Colonic mucosa (tissue), 4 donors: ENCODE measurements at regions not wholly inside any gene's neighbourhood (a gene's known extent, or its start where the extent isn't known, plus 50 kb on each side); places are given as distances from the start of the nearest gene placed in this dataset.

Source experiments
- DNase-seq: peaks from one replicate; pipeline ENCODE4 v3.0.0-alpha.2; 2020
- H3K27ac ChIP-seq: fragments of 200-600 bp; one replicate; pipeline ENCODE4 v1.8.0; 2021
- H3K27me3 ChIP-seq: fragments of 200-600 bp; one replicate; pipeline ENCODE4 v1.8.0; 2021
- H3K36me3 ChIP-seq: fragments of 200-600 bp; one replicate; pipeline ENCODE4 v1.8.0; 2021
- H3K4me1 ChIP-seq: fragments of 200-600 bp; one replicate; pipeline ENCODE4 v1.8.0; 2021; ENCODE audit warnings: mild to moderate bottlenecking
- H3K4me3 ChIP-seq: fragments of 200-600 bp; one replicate; pipeline ENCODE4 v1.8.0; 2021
- H3K9ac ChIP-seq, 2 donors: one replicate each; pipeline ENCODE4 v1.7.0; 2013; ENCODE audit warnings: control low read depth in 2 of 2, low read depth in 2 of 2, low read length in 2 of 2
- H3K9me3 ChIP-seq: fragments of 200-600 bp; one replicate; pipeline ENCODE4 v1.8.0; 2021
- intact Hi-C: fragments of 100-400 bp; cut with DNase I; formaldehyde crosslinking; loops from one replicate; pipeline ENCODE4 v1.14.1; 2022
- TF ChIP-seq, protein P1 (sequence below): fragments of 200-600 bp; IDR thresholded peaks from one replicate; pipeline ENCODE4 v1.8.0; 2022; ENCODE audit warnings: antibody characterized with exemption, mild to moderate bottlenecking
- donor health status: healthy.
- donor health status: DM: no; HTN: no; CAD: no.
- donor health status: DM: no; HTN: no; CAD: no.

DNA sequence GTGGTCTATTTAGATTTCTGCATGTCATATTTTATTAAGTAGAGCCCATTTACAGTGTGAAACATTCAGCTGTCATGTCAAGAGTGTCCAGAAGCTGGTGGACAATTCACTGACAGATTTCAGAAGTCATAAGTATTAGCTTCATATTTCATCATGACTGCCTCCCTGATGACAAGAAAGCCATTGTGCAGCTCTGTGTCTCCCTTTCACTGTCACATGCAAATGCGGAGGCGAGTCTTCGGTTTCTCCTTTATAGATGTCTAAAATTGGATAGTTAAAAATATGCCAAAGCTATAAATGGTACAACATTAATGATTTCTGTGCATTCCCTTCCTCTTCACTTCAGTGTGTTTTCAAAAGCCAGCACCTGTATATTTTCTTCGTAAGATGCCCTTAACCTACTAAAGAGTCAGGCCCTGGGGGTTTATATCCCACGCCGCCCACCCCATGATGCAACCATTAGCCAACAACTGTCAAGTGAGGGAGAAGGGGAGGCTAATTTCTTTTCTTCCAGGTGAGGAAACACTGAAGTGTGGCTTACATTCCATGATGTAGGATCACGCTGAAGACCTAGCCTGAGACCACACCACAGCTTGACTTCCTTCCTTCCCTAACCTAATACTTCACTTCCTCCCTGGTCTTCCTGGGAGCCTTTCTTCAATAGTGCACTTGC lies 99.6 kb upstream of the DDX18 start:
- Histone ChIP-seq H3K27me3 (no peaks in the 10 kb centered on the region), H3K9me3 (no peaks in the 10 kb centered on the region), H3K36me3 (no peaks in the 10 kb centered on the region), H3K27ac (no peak overlapping the region), H3K4me1 (no peaks in the 10 kb centered on the region), H3K9ac (no peak overlapping the region), H3K4me3 (no peak overlapping the region)
- DNase-seq, result no peak
- intact Hi-C loops, result no loop called here
- TF ChIP-seq, protein P1, sequence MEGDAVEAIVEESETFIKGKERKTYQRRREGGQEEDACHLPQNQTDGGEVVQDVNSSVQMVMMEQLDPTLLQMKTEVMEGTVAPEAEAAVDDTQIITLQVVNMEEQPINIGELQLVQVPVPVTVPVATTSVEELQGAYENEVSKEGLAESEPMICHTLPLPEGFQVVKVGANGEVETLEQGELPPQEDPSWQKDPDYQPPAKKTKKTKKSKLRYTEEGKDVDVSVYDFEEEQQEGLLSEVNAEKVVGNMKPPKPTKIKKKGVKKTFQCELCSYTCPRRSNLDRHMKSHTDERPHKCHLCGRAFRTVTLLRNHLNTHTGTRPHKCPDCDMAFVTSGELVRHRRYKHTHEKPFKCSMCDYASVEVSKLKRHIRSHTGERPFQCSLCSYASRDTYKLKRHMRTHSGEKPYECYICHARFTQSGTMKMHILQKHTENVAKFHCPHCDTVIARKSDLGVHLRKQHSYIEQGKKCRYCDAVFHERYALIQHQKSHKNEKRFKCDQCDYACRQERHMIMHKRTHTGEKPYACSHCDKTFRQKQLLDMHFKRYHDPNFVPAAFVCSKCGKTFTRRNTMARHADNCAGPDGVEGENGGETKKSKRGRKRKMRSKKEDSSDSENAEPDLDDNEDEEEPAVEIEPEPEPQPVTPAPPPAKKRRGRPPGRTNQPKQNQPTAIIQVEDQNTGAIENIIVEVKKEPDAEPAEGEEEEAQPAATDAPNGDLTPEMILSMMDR, result no peak

DNA sequence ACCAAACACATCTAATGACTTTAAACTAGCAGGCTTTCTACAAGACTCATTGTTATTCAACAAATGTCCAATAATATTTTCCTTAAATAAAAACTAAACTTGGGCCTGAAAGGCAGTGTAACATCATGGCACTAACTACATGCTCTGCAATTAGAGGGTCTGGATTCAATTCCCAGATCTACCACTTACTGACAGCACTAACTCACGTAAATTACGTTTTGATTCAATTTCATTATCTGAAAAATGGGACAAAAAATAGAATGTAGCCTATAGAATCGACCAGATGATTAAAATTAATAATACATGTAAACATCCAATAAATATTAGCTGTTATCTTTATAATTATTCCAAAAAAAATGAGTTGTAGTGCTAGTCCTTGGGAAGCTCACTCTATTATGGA lies 98.0 kb upstream of the DDX18 start:
- intact Hi-C loops, result no loop called here
- Histone ChIP-seq H3K36me3 (no peaks in the 10 kb centered on the region), H3K4me3 (no peak overlapping the region), H3K27me3 (no peaks in the 10 kb centered on the region), H3K27ac (no peak overlapping the region), H3K9me3 (no peaks in the 10 kb centered on the region), H3K4me1 (no peaks in the 10 kb centered on the region), H3K9ac (no peak overlapping the region)
- TF ChIP-seq, protein P1, result no peak
- DNase-seq, result no peak

DNA sequence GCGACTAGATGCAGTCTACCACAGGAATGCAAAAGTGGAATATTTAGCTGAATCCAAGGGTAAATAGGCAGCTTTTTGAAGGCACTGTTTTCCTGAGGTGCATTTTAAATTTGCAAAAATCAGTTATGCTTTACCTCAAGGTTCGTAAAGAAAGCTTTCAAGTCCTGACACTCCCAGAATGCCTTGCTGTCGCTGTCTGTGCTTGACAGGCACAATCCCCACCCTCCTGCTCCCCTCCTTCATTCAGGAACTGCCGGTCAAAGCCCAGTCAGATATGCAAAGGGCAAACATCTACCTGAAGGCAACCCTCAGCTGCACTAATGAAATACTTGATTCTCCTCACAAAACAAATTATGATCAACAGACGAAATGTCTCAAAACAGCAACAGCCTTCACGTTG lies 97.4 kb upstream of the DDX18 start:
- H3K4me1 ChIP-seq, result no peaks in the 10 kb centered on the region
- H3K27ac ChIP-seq, result no peak overlapping the region
- no peaks in the 10 kb centered on the region for H3K36me3 ChIP-seq
- no peaks in the 10 kb centered on the region for H3K9me3 ChIP-seq
- H3K9ac ChIP-seq, result no peak overlapping the region
- DNase-seq, result no peak
- no peaks in the 10 kb centered on the region for H3K27me3 ChIP-seq
- intact Hi-C loops, result no loop called here
- TF ChIP-seq, protein P1, result no peak
- no peak overlapping the region for H3K4me3 ChIP-seq

DNA sequence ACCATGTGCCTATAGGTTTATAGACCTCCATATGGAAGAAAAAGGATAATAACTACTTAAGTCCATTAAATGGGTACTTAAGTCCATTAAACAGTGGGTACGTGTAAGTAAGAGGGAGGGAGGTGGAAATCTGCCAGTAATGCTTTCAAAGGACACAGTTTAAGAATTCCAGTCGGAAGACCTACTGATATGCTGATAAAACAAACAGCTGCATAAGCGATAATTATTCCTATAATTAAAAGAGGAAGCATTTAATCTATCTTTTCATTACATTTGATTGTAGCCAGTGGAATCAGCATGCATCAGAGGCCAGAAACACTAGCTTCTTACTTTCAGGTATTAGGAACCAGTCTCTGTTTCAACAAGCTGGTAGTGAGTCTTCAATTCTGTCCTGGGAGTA lies 96.4 kb upstream of the DDX18 start:
- intact Hi-C loops, result no loop called here
- no peak overlapping the region for H3K4me3 ChIP-seq
- H3K9ac ChIP-seq, result no peak overlapping the region
- DNase-seq, result no peak
- no peaks in the 10 kb centered on the region for H3K27me3 ChIP-seq
- no peak overlapping the region for H3K27ac ChIP-seq
- H3K9me3 ChIP-seq, result no peaks in the 10 kb centered on the region
- H3K36me3 ChIP-seq, result no peaks in the 10 kb centered on the region
- TF ChIP-seq, protein P1, result no peak
- no peaks in the 10 kb centered on the region for H3K4me1 ChIP-seq

DNA sequence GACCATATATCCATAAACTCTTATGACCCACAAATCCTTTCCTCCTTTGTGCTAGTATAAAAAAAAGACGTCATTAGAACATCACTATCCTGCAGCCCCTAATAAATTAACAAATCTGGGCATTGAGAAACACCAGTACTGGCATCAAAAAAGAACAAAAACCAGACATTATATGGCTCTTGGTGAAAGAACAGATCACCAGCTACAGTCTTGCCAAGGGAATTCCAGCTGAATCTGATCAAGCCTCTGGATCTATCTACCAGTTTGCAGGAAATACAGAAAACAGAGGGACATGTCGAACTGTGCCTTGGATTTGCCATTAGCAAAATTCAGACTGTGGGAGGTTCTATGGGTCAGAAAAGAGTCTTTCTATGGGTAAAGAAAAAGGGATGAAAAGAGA lies 93.7 kb upstream of the DDX18 start:
- Histone ChIP-seq H3K36me3 (no peaks in the 10 kb centered on the region), H3K9me3 (no peaks in the 10 kb centered on the region), H3K4me1 (no peaks in the 10 kb centered on the region), H3K9ac (no peak overlapping the region), H3K27me3 (no peaks in the 10 kb centered on the region), H3K27ac (no peak overlapping the region), H3K4me3 (no peak overlapping the region)
- TF ChIP-seq, protein P1, result no peak
- intact Hi-C loops, result no loop called here
- no peak for DNase-seq
